ENCODE measurements at regions not wholly inside any gene's neighbourhood (a gene's known extent, or its start where the extent isn't known, plus 50 kb on each side); places are given as distances from the start of the nearest gene placed in this dataset.

GRCh38 chr20:3339076-3339475, 68.4 kb downstream of the DNAAF9 start:
- Histone ChIP-seq H3K4me3 (ENCODE audit: low read length in 3 of 3) (no peak overlapping the region), H3K9ac (ENCODE audit: low read length in 3 of 3) (no peak overlapping the region), H3K36me3 (ENCODE audit: control insufficient read depth in 2 of 3, insufficient read depth in 3 of 3, low read length in 3 of 3) (peaks cover 4 to 16% (median 6%) of the 10 kb centered on the region in 3 donors), H3K27ac (ENCODE audit: low read depth in 2 of 2, low read length in 2 of 2) (no peak overlapping the region), H3K9me3 (ENCODE audit: control insufficient read depth in 2 of 3, insufficient read depth in 1 of 3, low read length in 3 of 3) (no peaks in the 10 kb centered on the region), H3K4me1 (ENCODE audit: control insufficient read depth in 2 of 3, insufficient read depth in 2 of 3, low read depth in 1 of 3, low read length in 3 of 3) (no peaks in the 10 kb centered on the region), H3K27me3 (ENCODE audit: control insufficient read depth, insufficient read depth, low read length) (no peaks in the 10 kb centered on the region)
- FAIRE-seq (no peak), DNase-seq (no peak)
- intact Hi-C loops (cut with DNase I), result no loop called here
- no peak for TF ChIP-seq CTCF (IDR thresholded peaks at IDR 0.05; ENCODE audit: borderline replicate concordance, extremely low read depth, insufficient read depth)

- no peak for DNase-seq
Observed at GRCh38 chr20:3334156-3334943, 73.1 kb downstream of the DNAAF9 start.

GRCh38 chr20:3330046-3330741, 77.3 kb downstream of the DNAAF9 start:
- no peaks in the 10 kb centered on the region for H3K9me3 ChIP-seq (ENCODE audit: control insufficient read depth in 2 of 3, insufficient read depth in 1 of 3, low read length in 3 of 3)
- no peaks in the 10 kb centered on the region for H3K4me1 ChIP-seq (ENCODE audit: control insufficient read depth in 2 of 3, insufficient read depth in 2 of 3, low read depth in 1 of 3, low read length in 3 of 3)
- FAIRE-seq (no peak), DNase-seq (no peak)
- H3K9ac ChIP-seq (ENCODE audit: low read length in 3 of 3), result no peak overlapping the region
- H3K27me3 ChIP-seq (ENCODE audit: control insufficient read depth, insufficient read depth, low read length), result no peaks in the 10 kb centered on the region
- H3K4me3 ChIP-seq (ENCODE audit: low read length in 3 of 3), result no peak overlapping the region
- no peak for TF ChIP-seq CTCF (IDR thresholded peaks at IDR 0.05; ENCODE audit: borderline replicate concordance, extremely low read depth, insufficient read depth)
- no peak overlapping the region for H3K27ac ChIP-seq (ENCODE audit: low read depth in 2 of 2, low read length in 2 of 2)
- peaks cover 4 to 41% (median 26%) of the 10 kb centered on the region in 3 donors for H3K36me3 ChIP-seq (ENCODE audit: control insufficient read depth in 2 of 3, insufficient read depth in 3 of 3, low read length in 3 of 3)
- intact Hi-C loops (cut with DNase I), result no loop called here

More at GRCh38 chr20:3334156-3334943, 73.1 kb downstream of the DNAAF9 start:
- Histone ChIP-seq H3K4me1 (ENCODE audit: control insufficient read depth in 2 of 3, insufficient read depth in 2 of 3, low read depth in 1 of 3, low read length in 3 of 3) (no peaks in the 10 kb centered on the region), H3K27ac (ENCODE audit: low read depth in 2 of 2, low read length in 2 of 2) (no peak overlapping the region), H3K36me3 (ENCODE audit: control insufficient read depth in 2 of 3, insufficient read depth in 3 of 3, low read length in 3 of 3) (peaks cover 4 to 25% (median 25%) of the 10 kb centered on the region in 3 donors), H3K27me3 (ENCODE audit: control insufficient read depth, insufficient read depth, low read length) (no peaks in the 10 kb centered on the region), H3K9me3 (ENCODE audit: control insufficient read depth in 2 of 3, insufficient read depth in 1 of 3, low read length in 3 of 3) (no peaks in the 10 kb centered on the region), H3K9ac (ENCODE audit: low read length in 3 of 3) (no peak overlapping the region), H3K4me3 (ENCODE audit: low read length in 3 of 3) (no peak overlapping the region)
- no peak for TF ChIP-seq CTCF (IDR thresholded peaks at IDR 0.05; ENCODE audit: borderline replicate concordance, extremely low read depth, insufficient read depth)
- FAIRE-seq, result no peak
- intact Hi-C loops (cut with DNase I), result no loop called here
